ENCODE measurements at regions not wholly inside any gene's neighbourhood (a gene's known extent, or its start where the extent isn't known, plus 50 kb on each side); places are given as distances from the start of the nearest gene placed in this dataset.

- DNase-seq, result no peak
Measured at GRCh38 chr1:82042306-82043060, 241.7 kb downstream of the ADGRL2 start.
